HCT116 (cell line): ENCODE measurements at regions not wholly inside any gene's neighbourhood (a gene's known extent, or its start where the extent isn't known, plus 50 kb on each side); places are given as distances from the start of the nearest gene placed in this dataset.

Experiments used
- ATAC-seq: fragments of 200-7000 bp; cut with Tn5 transposase; 2 replicates; pipeline ENCODE4 v1.9.1; 2020; ENCODE audit warnings: mild to moderate bottlenecking, moderate library complexity
- BruUV-seq: library from RNA; stranded (reverse); fragments of 400-500 nt; replicated peaks from 2 replicates; lab custom pipeline; 2021; lab: Mats Ljungman, UMichigan
- CTCF ChIA-PET: fragments of 300-600 bp; sonication (Branson Sonifier 250); formaldehyde crosslinking; loops from one replicate; lab custom pipeline; 2021; ENCODE audit warnings: antibody characterized with exemption; lab: Charles Lee
- POLR2A ChIA-PET: fragments of 300-600, 350-600 bp; sonication (Branson Sonifier 250); formaldehyde crosslinking; loops from one replicate; lab custom pipeline; 2021; ENCODE audit warnings: antibody characterized with exemption; lab: Charles Lee
- RAD21 ChIA-PET, 2 experiments: fragments of 300-600 bp; sonication (Branson Sonifier 250); formaldehyde crosslinking; loops; one replicate each; lab custom pipeline; 2023; ENCODE audit warnings: low total read pairs in 2 of 2; ENCODE audit not compliant: uncharacterized antibody in 2 of 2, unreplicated experiment in 2 of 2, low non-redundant PET in 1 of 2; lab: Charles Lee
- DNase-seq: peaks from one replicate; pipeline ENCODE4 v3.0.0-alpha.2; 2010; ENCODE audit warnings: low read depth, low spot score
- H2AFZ ChIP-seq: fragments of 200-600 bp; shearing (Covaris generic), sonication (generic); 2 replicates; pipeline ENCODE4 v1.6.1; 2017; ENCODE audit warnings: low read depth, mixed run types, mixed read lengths, antibody characterized with exemption, low read length; ENCODE audit not compliant: poor library complexity, severe bottlenecking
- H3K27ac ChIP-seq: 2 replicates; pipeline ENCODE4 v1.5.1; 2012; ENCODE audit warnings: low read depth, low read length
- H3K27me3 ChIP-seq: fragments of 200-600 bp; sonication (generic); 2 replicates; pipeline ENCODE4 v1.6.1; 2016; ENCODE audit warnings: mixed run types, low read length, mixed read lengths; ENCODE audit not compliant: insufficient read depth
- H3K36me3 ChIP-seq, 2 experiments: fragments of 200-500 bp in 1 of 2; fragments of 200-600 bp in 1 of 2; sonication (Bioruptor generic) in 1 of 2; sonication (generic) in 1 of 2; 2 replicates each; pipeline versions ENCODE4 v1.5.1 to v1.6.1; 2014 to 2016; ENCODE audit warnings: low read length in 2 of 2, inconsistent platforms in 1 of 2, mixed read lengths in 1 of 2, mixed run types in 1 of 2; ENCODE audit not compliant: insufficient read depth in 2 of 2, control insufficient read depth in 1 of 2
- H3K4me1 ChIP-seq, 2 experiments: fragments of 200-600 bp in 1 of 2; sonication (generic) in 1 of 2; 2 replicates each; pipeline versions ENCODE4 v1.5.1 to v1.6.1; 2012 to 2017; ENCODE audit warnings: low read length in 2 of 2, inconsistent platforms in 1 of 2, mild to moderate bottlenecking in 1 of 2, mixed read lengths in 1 of 2, mixed run types in 1 of 2, moderate library complexity in 1 of 2; ENCODE audit not compliant: insufficient read depth in 2 of 2, control insufficient read depth in 1 of 2
- H3K4me2 ChIP-seq: fragments of 200-600 bp; sonication (generic); 2 replicates; pipeline ENCODE4 v1.6.1; 2017; ENCODE audit warnings: mixed run types, low read length, mixed read lengths
- H3K4me3 ChIP-seq, 2 experiments: fragments of 200-600 bp in 1 of 2; sonication (generic) in 1 of 2; replicated peaks in 1 of 2; 2 replicates each; pipeline ENCODE4 v1.5.1; 2011 to 2016; ENCODE audit warnings: low read length in 2 of 2, control low read depth in 1 of 2, low read depth in 1 of 2, mild to moderate bottlenecking in 1 of 2, mixed read lengths in 1 of 2, mixed run types in 1 of 2
- H3K79me2 ChIP-seq: fragments of 200-600 bp; sonication (generic); 2 replicates; pipeline ENCODE4 v1.6.1; 2017; ENCODE audit warnings: mild to moderate bottlenecking, mixed run types, low read length, moderate library complexity, mixed read lengths; ENCODE audit not compliant: insufficient read depth
- H3K9ac ChIP-seq: fragments of 200-600 bp; sonication (generic); 2 replicates; pipeline ENCODE4 v1.6.1; 2016; ENCODE audit warnings: low read length, mixed read lengths
- H3K9me2 ChIP-seq: fragments of 200-600 bp; sonication (generic), shearing (Covaris generic); 2 replicates; pipeline ENCODE4 v1.6.1; 2017; ENCODE audit warnings: mixed run types, mild to moderate bottlenecking, moderate library complexity; ENCODE audit not compliant: insufficient read depth
- H3K9me3 ChIP-seq, 2 experiments: fragments of 200-500 bp in 1 of 2; fragments of 200-600 bp in 1 of 2; sonication (Bioruptor generic) in 1 of 2; sonication (generic) in 1 of 2; 2 replicates each; pipeline ENCODE4 v1.6.1; 2014 to 2017; ENCODE audit warnings: low read length in 2 of 2, mixed read lengths in 2 of 2, inconsistent platforms in 1 of 2, low read depth in 1 of 2, mild to moderate bottlenecking in 1 of 2, mixed run types in 1 of 2, moderate library complexity in 1 of 2; ENCODE audit not compliant: control insufficient read depth in 1 of 2, insufficient read depth in 1 of 2
- H4K20me1 ChIP-seq: fragments of 200-600 bp; sonication (generic), shearing (Covaris generic); 2 replicates; pipeline ENCODE4 v1.6.1; 2017; ENCODE audit warnings: mixed run types, mild to moderate bottlenecking, moderate library complexity; ENCODE audit not compliant: insufficient read depth
- CBX3 ChIP-seq: IDR thresholded peaks from 2 replicates; pipeline ENCODE4 v1.6.1; 2012; ENCODE audit warnings: low read depth
- EGR1 ChIP-seq: IDR thresholded peaks from 2 replicates; pipeline ENCODE4 v1.6.1; 2012; ENCODE audit warnings: low read depth
- EZH2 ChIP-seq: fragments of 200-600 bp; sonication (generic); IDR thresholded peaks from 2 replicates; pipeline ENCODE4 v1.6.1; 2017; ENCODE audit warnings: antibody characterized with exemption, mixed run types
- POLR2AphosphoS5 ChIP-seq: IDR thresholded peaks from 2 replicates; pipeline ENCODE4 v1.6.1; 2011; ENCODE audit warnings: mild to moderate bottlenecking, low read depth, low read length, moderate library complexity
- REST ChIP-seq: IDR thresholded peaks from 2 replicates; pipeline ENCODE4 v1.6.1; 2012; ENCODE audit warnings: low read depth
- SIN3A ChIP-seq: IDR thresholded peaks from 2 replicates; pipeline ENCODE4 v1.6.1; 2012; ENCODE audit warnings: low read depth
- SP1 ChIP-seq: IDR thresholded peaks from 2 replicates; pipeline ENCODE4 v1.6.1; 2012; ENCODE audit warnings: low read depth
- SRF ChIP-seq: IDR thresholded peaks from 2 replicates; pipeline ENCODE4 v1.6.1; 2012; ENCODE audit warnings: low read depth
- TCF7L2 ChIP-seq: IDR thresholded peaks from 2 replicates; pipeline ENCODE4 v1.7.0; 2011; ENCODE audit warnings: borderline replicate concordance, inconsistent platforms; ENCODE audit not compliant: insufficient read depth, insufficient read length; ENCODE audit errors: extremely low read depth
- YY1 ChIP-seq: IDR thresholded peaks from 2 replicates; pipeline ENCODE4 v1.6.1; 2011; ENCODE audit warnings: low read length, low read depth, moderate library complexity, mild to moderate bottlenecking; ENCODE audit not compliant: insufficient replicate concordance; ENCODE audit errors: extremely low read depth
- ZFX ChIP-seq: fragments of 450-650 bp; IDR thresholded peaks from 2 replicates; pipeline ENCODE4 v1.6.1; 2017
- intact Hi-C: fragments of 100-400 bp; cut with micrococcal nuclease; formaldehyde crosslinking; loops from 2 replicates; pipeline ENCODE4 v1.10.0; 2022
- TF ChIP-seq, protein P1 (sequence below): IDR thresholded peaks from 2 replicates; pipeline ENCODE4 v1.6.1; 2012
- TF ChIP-seq, protein P2 (sequence below): IDR thresholded peaks from 2 replicates; pipeline ENCODE4 v1.6.1; 2011; ENCODE audit warnings: mild to moderate bottlenecking, low read length, moderate library complexity; ENCODE audit not compliant: insufficient replicate concordance; ENCODE audit errors: extremely low read depth

GRCh38 chr1:188251036-188251435 lies 1422.3 kb downstream of the PLA2G4A start:
- no peaks in the 10 kb centered on the region for H3K4me1 ChIP-seq
- no TSS peak for BruUV-seq
- no peaks in the 10 kb centered on the region for H3K36me3 ChIP-seq
- intact Hi-C loops, result no loop called here
- no peak overlapping the region for H3K4me2 ChIP-seq
- ChIA-PET CTCF (no interaction called here), RAD21 (no interaction called here), POLR2A (no interaction called here)
- H3K9me2 ChIP-seq, result no peaks in the 10 kb centered on the region
- no peak overlapping the region for H3K9ac ChIP-seq
- no peak for TF ChIP-seq SIN3A
- TF ChIP-seq REST, result no peak
- TF ChIP-seq, protein P1, sequence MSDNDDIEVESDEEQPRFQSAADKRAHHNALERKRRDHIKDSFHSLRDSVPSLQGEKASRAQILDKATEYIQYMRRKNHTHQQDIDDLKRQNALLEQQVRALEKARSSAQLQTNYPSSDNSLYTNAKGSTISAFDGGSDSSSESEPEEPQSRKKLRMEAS, result no peak
- TF ChIP-seq TCF7L2, result no peak
- TF ChIP-seq CBX3, result no peak
- no peak for TF ChIP-seq YY1
- no peak for TF ChIP-seq POLR2AphosphoS5
- TF ChIP-seq SRF, result no peak
- TF ChIP-seq EZH2, result no peak
- TF ChIP-seq EGR1, result no peak
- TF ChIP-seq, protein P2, sequence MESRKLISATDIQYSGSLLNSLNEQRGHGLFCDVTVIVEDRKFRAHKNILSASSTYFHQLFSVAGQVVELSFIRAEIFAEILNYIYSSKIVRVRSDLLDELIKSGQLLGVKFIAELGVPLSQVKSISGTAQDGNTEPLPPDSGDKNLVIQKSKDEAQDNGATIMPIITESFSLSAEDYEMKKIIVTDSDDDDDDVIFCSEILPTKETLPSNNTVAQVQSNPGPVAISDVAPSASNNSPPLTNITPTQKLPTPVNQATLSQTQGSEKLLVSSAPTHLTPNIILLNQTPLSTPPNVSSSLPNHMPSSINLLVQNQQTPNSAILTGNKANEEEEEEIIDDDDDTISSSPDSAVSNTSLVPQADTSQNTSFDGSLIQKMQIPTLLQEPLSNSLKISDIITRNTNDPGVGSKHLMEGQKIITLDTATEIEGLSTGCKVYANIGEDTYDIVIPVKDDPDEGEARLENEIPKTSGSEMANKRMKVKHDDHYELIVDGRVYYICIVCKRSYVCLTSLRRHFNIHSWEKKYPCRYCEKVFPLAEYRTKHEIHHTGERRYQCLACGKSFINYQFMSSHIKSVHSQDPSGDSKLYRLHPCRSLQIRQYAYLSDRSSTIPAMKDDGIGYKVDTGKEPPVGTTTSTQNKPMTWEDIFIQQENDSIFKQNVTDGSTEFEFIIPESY, result no peak
- no peak for TF ChIP-seq ZFX
- no peak for TF ChIP-seq SP1
- H3K27ac ChIP-seq, result no peak overlapping the region
- no peaks in the 10 kb centered on the region for H3K27me3 ChIP-seq
- no peak for DNase-seq
- no peak overlapping the region for H2AFZ ChIP-seq
- no peaks in the 10 kb centered on the region for H4K20me1 ChIP-seq
- ATAC-seq, result no peak
- no peaks in the 10 kb centered on the region for H3K79me2 ChIP-seq
- H3K9me3 ChIP-seq, result no peaks in the 10 kb centered on the region
- H3K4me3 ChIP-seq, result no peak overlapping the region
